Neural cell (in vitro differentiated cells): ENCODE measurements at regions not wholly inside any gene's neighbourhood (a gene's known extent, or its start where the extent isn't known, plus 50 kb on each side); places are given as distances from the start of the nearest gene placed in this dataset.

ENCODE experiments used
- H2AFZ ChIP-seq: fragments of 200-600, 300-800 bp; sonication (generic), shearing (Covaris generic); 2 replicates; pipeline ENCODE4 v1.6.0; 2014; ENCODE audit warnings: low read depth, mild to moderate bottlenecking, antibody characterized with exemption, low read length, moderate library complexity
- H3F3A ChIP-seq: fragments of 200-600 bp; shearing (Covaris generic); 2 replicates; pipeline ENCODE4 v1.6.1; 2016; ENCODE audit warnings: mild to moderate bottlenecking, moderate library complexity, mixed read lengths, antibody characterized with exemption, low read length; ENCODE audit not compliant: insufficient read depth, poor library complexity, severe bottlenecking
- H3K27ac ChIP-seq: fragments of 200-600, 300-800 bp; sonication (generic), shearing (Covaris generic); 2 replicates; pipeline ENCODE4 v1.5.1; 2014; ENCODE audit warnings: mild to moderate bottlenecking, low read length, moderate library complexity
- H3K27me3 ChIP-seq: fragments of 300-800, 200-600 bp; sonication (generic), shearing (Covaris generic); 2 replicates; pipeline ENCODE4 v1.6.0; 2014; ENCODE audit warnings: mild to moderate bottlenecking, low read depth, low read length, moderate library complexity; ENCODE audit not compliant: insufficient read depth
- H3K36me3 ChIP-seq: fragments of 300-800, 200-600 bp; sonication (generic), shearing (Covaris generic); 2 replicates; pipeline ENCODE4 v1.5.1; 2014; ENCODE audit warnings: mild to moderate bottlenecking, antibody characterized with exemption, low read length, moderate library complexity; ENCODE audit not compliant: insufficient read depth
- H3K4me2 ChIP-seq: fragments of 300-800, 200-600 bp; sonication (generic), shearing (Covaris generic); 2 replicates; pipeline ENCODE4 v1.6.0; 2014; ENCODE audit warnings: mild to moderate bottlenecking, low read length
- H3K4me3 ChIP-seq: fragments of 300-800, 200-600 bp; sonication (generic), shearing (Covaris generic); 2 replicates; pipeline ENCODE4 v1.5.1; 2014; ENCODE audit warnings: mild to moderate bottlenecking, low read length, moderate library complexity
- H3K79me2 ChIP-seq: fragments of 200-600 bp; shearing (Covaris generic); replicated peaks from 2 replicates; pipeline ENCODE4 v1.6.0; 2014; ENCODE audit warnings: mild to moderate bottlenecking, low read length, moderate library complexity; ENCODE audit not compliant: insufficient read depth
- H3K9ac ChIP-seq: fragments of 300-800, 200-600 bp; sonication (generic), shearing (Covaris generic); 2 replicates; pipeline ENCODE4 v1.6.1; 2016; ENCODE audit warnings: mild to moderate bottlenecking, low read length, mixed read lengths
- H3K9me2 ChIP-seq: fragments of 200-600 bp; shearing (Covaris generic); 2 replicates; pipeline ENCODE4 v1.6.1; 2016; ENCODE audit warnings: mild to moderate bottlenecking, low read length, mixed read lengths; ENCODE audit not compliant: insufficient read depth
- H3K9me3 ChIP-seq: fragments of 200-600, 300-800 bp; sonication (generic), shearing (Covaris generic); 2 replicates; pipeline ENCODE4 v1.6.1; 2016; ENCODE audit warnings: mild to moderate bottlenecking, mixed run types, low read length, moderate library complexity, mixed read lengths
- H4K20me1 ChIP-seq: fragments of 200-600 bp; shearing (Covaris generic); 2 replicates; pipeline ENCODE4 v1.6.1; 2016; ENCODE audit warnings: mild to moderate bottlenecking, mixed run types; ENCODE audit not compliant: insufficient read depth
- CTCF ChIP-seq: fragments of 450-650 bp; IDR thresholded peaks from 2 replicates; pipeline ENCODE4 v1.5.1; 2014; ENCODE audit warnings: antibody characterized with exemption, mild to moderate bottlenecking, moderate library complexity; ENCODE audit not compliant: poor library complexity, severe bottlenecking
- EP300 ChIP-seq: fragments of 450-650 bp; conservative IDR thresholded peaks from 2 replicates; pipeline ENCODE4 v1.6.1; 2014; ENCODE audit warnings: antibody characterized with exemption, mild to moderate bottlenecking, moderate library complexity; ENCODE audit not compliant: poor library complexity, severe bottlenecking
- EZH2 ChIP-seq: fragments of 200-600, 300-800 bp; shearing (Covaris generic), sonication (generic); IDR thresholded peaks from 2 replicates; pipeline ENCODE4 v1.6.1; 2014; ENCODE audit warnings: antibody characterized with exemption, low read length, borderline replicate concordance, mild to moderate bottlenecking; ENCODE audit not compliant: insufficient read depth, poor library complexity, severe bottlenecking
- MXI1 ChIP-seq: fragments of 450-650 bp; conservative IDR thresholded peaks from 2 replicates; pipeline ENCODE4 v1.6.1; 2014; ENCODE audit warnings: antibody characterized with exemption, mild to moderate bottlenecking; ENCODE audit not compliant: poor library complexity, severe bottlenecking
- POLR2AphosphoS5 ChIP-seq: IDR thresholded peaks from 2 replicates; pipeline ENCODE4 v1.6.1; 2012
- RAD21 ChIP-seq: fragments of 450-650 bp; conservative IDR thresholded peaks from 2 replicates; pipeline ENCODE4 v1.6.1; 2014; ENCODE audit warnings: antibody characterized with exemption, mild to moderate bottlenecking, moderate library complexity
- SMC3 ChIP-seq: fragments of 450-650 bp; conservative IDR thresholded peaks from 2 replicates; pipeline ENCODE4 v1.6.1; 2014; ENCODE audit warnings: antibody characterized with exemption, mild to moderate bottlenecking, moderate library complexity; ENCODE audit not compliant: poor library complexity
- TAF1 ChIP-seq: IDR thresholded peaks from 2 replicates; pipeline ENCODE4 v1.6.1; 2012; ENCODE audit warnings: low read depth
- TF ChIP-seq, protein P1 (sequence below): IDR thresholded peaks from 2 replicates; pipeline ENCODE4 v1.6.1; 2012; ENCODE audit warnings: borderline replicate concordance

GRCh38 chr5:54656261-54656728 lies 138.7 kb downstream of the SNX18 start:
- Histone ChIP-seq H3K27ac (no peak overlapping the region), H3K27me3 (no peaks in the 10 kb centered on the region), H4K20me1 (no peaks in the 10 kb centered on the region), H3K4me3 (no peak overlapping the region), H3K4me2 (no peak overlapping the region), H2AFZ (no peak overlapping the region), H3K36me3 (no peaks in the 10 kb centered on the region), H3K9me3 (no peaks in the 10 kb centered on the region), H3K9ac (no peak overlapping the region), H3K79me2 (no peaks in the 10 kb centered on the region), H3F3A (no peaks in the 10 kb centered on the region), H3K9me2 (no peaks in the 10 kb centered on the region)
- TF ChIP-seq MXI1 (no peak), EZH2 (no peak), SMC3 (no peak), POLR2AphosphoS5 (no peak), EP300 (no peak), TAF1 (no peak), CTCF (no peak)
- TF ChIP-seq, protein P1, sequence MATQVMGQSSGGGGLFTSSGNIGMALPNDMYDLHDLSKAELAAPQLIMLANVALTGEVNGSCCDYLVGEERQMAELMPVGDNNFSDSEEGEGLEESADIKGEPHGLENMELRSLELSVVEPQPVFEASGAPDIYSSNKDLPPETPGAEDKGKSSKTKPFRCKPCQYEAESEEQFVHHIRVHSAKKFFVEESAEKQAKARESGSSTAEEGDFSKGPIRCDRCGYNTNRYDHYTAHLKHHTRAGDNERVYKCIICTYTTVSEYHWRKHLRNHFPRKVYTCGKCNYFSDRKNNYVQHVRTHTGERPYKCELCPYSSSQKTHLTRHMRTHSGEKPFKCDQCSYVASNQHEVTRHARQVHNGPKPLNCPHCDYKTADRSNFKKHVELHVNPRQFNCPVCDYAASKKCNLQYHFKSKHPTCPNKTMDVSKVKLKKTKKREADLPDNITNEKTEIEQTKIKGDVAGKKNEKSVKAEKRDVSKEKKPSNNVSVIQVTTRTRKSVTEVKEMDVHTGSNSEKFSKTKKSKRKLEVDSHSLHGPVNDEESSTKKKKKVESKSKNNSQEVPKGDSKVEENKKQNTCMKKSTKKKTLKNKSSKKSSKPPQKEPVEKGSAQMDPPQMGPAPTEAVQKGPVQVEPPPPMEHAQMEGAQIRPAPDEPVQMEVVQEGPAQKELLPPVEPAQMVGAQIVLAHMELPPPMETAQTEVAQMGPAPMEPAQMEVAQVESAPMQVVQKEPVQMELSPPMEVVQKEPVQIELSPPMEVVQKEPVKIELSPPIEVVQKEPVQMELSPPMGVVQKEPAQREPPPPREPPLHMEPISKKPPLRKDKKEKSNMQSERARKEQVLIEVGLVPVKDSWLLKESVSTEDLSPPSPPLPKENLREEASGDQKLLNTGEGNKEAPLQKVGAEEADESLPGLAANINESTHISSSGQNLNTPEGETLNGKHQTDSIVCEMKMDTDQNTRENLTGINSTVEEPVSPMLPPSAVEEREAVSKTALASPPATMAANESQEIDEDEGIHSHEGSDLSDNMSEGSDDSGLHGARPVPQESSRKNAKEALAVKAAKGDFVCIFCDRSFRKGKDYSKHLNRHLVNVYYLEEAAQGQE: no peak

- Histone ChIP-seq H3K4me2 (no peak overlapping the region), H3K4me3 (no peak overlapping the region), H3K36me3 (no peaks in the 10 kb centered on the region), H3K27ac (no peak overlapping the region), H3K9ac (no peak overlapping the region), H3K9me2 (no peaks in the 10 kb centered on the region), H4K20me1 (no peaks in the 10 kb centered on the region), H3K27me3 (no peaks in the 10 kb centered on the region), H3K79me2 (no peaks in the 10 kb centered on the region), H3K9me3 (no peaks in the 10 kb centered on the region), H3F3A (no peaks in the 10 kb centered on the region), H2AFZ (no peak overlapping the region)
- TF ChIP-seq CTCF (no peak), EZH2 (no peak), EP300 (no peak), TAF1 (no peak), RAD21 (no peak), MXI1 (no peak), SMC3 (no peak), POLR2AphosphoS5 (no peak)
- TF ChIP-seq, protein P1: no peak
These were observed 138.2 kb downstream of the SNX18 start for GRCh38 chr5:54655761-54656160.
